Gastrocnemius medialis (tissue), 4 donors: ENCODE measurements at regions not wholly inside any gene's neighbourhood (a gene's known extent, or its start where the extent isn't known, plus 50 kb on each side); places are given as distances from the start of the nearest gene placed in this dataset.

Experiments used
- ATAC-seq, 2 donors: fragments of 150-250 bp; one replicate each; pipeline ENCODE4 v1.9.1; 2016
- DNase-seq, 2 donors: peaks; one replicate each; pipeline ENCODE4 v3.0.0-alpha.2; 2019
- H3K27ac ChIP-seq, 4 donors: fragments of 200-600 bp; sonication (generic); 1 replicate in 1 of 4; 2 replicates in 3 of 4; pipeline ENCODE4 v1.5.1; 2016 to 2018; ENCODE audit warnings: mild to moderate bottlenecking in 2 of 4, moderate library complexity in 1 of 4
- H3K27me3 ChIP-seq, 3 donors: fragments of 200-600 bp; sonication (generic) in 2 of 3; 1 replicate in 1 of 3; 2 replicates in 2 of 3; pipeline versions ENCODE4 v1.5.1 to v1.6.0; 2016 to 2019; ENCODE audit warnings: mild to moderate bottlenecking in 1 of 3, moderate library complexity in 1 of 3
- H3K36me3 ChIP-seq, 2 donors: fragments of 200-600 bp; sonication (generic) in 1 of 2; one replicate each; pipeline ENCODE4 v1.5.1; 2017 to 2018
- H3K4me1 ChIP-seq, 2 donors: fragments of 200-600 bp; sonication (generic) in 1 of 2; one replicate each; pipeline ENCODE4 v1.5.1; 2016 to 2017; ENCODE audit warnings: mild to moderate bottlenecking in 2 of 2
- H3K4me3 ChIP-seq, 4 donors: fragments of 200-600 bp; sonication (generic) in 3 of 4; 1 replicate in 1 of 4; 2 replicates in 3 of 4; pipeline ENCODE4 v1.5.1; 2016 to 2019; ENCODE audit warnings: mild to moderate bottlenecking in 2 of 4
- H3K9me3 ChIP-seq, 3 donors: fragments of 200-600 bp; sonication (generic) in 2 of 3; 1 replicate in 1 of 3; 2 replicates in 2 of 3; pipeline ENCODE4 v1.5.1; 2016 to 2019
- CTCF ChIP-seq, 5 experiments: fragments of 450-650 bp in 3 of 5; fragments of 200-600 bp in 2 of 5; sonication (generic) in 2 of 5; IDR thresholded peaks in 4 of 5; conservative IDR thresholded peaks in 1 of 5; 1 replicate in 4 of 5; 2 replicates in 1 of 5; pipeline ENCODE4 v1.5.1; 2016 to 2019; ENCODE audit warnings: antibody characterized with exemption in 5 of 5, mild to moderate bottlenecking in 3 of 5, moderate library complexity in 3 of 5
- POLR2A ChIP-seq, 2 donors: fragments of 450-650 bp; IDR thresholded peaks; one replicate each; pipeline ENCODE4 v1.6.1; 2017; ENCODE audit warnings: antibody characterized with exemption in 2 of 2, mild to moderate bottlenecking in 2 of 2, moderate library complexity in 2 of 2
- in situ Hi-C, 4 donors: fragments of 200-750 bp; cut with MboI; loops; one replicate each; pipeline versions ENCODE4 v1.15.0 to v1.8.0; 2017; ENCODE audit warnings: low sequenced_read_pairs in 4 of 4
- intact Hi-C: fragments of 100-400 bp; cut with DNase I; formaldehyde crosslinking; loops from one replicate; pipeline ENCODE4 v1.15.1; 2023; ENCODE audit warnings: low total_unique reads

GRCh38 chr16:64254443-64255367 lies 867.2 kb downstream of the CDH11 start:
- in situ Hi-C loops (no loop called here), intact Hi-C loops (loop anchor here (5.0 kb wide), 2 partner anchors 92 to 818 kb away; no protein-coding TSS in a partner anchor)
- no peaks in the 10 kb centered on the region for H3K9me3 ChIP-seq
- no peaks in the 10 kb centered on the region for H3K27me3 ChIP-seq
- TF ChIP-seq POLR2A (IDR thresholded peaks at IDR 0.05) (no peak), CTCF (IDR thresholded peaks at IDR 0.05 in 4 of 5, conservative IDR thresholded peaks at IDR 0.05 in 1 of 5) (no peak)
- ATAC-seq (no peak), DNase-seq (no peak)
- no peaks in the 10 kb centered on the region for H3K36me3 ChIP-seq
- no peak overlapping the region for H3K27ac ChIP-seq
- H3K4me3 ChIP-seq, result no peak overlapping the region
- peaks cover 29 to 33% of the 10 kb centered on the region in 2 donors for H3K4me1 ChIP-seq

GRCh38 chr16:64253525-64253924 lies 868.3 kb downstream of the CDH11 start:
- no peaks in the 10 kb centered on the region for H3K9me3 ChIP-seq
- no peak for TF ChIP-seq POLR2A (IDR thresholded peaks at IDR 0.05)
- no peak for DNase-seq
- H3K27me3 ChIP-seq, result no peaks in the 10 kb centered on the region
- no peak overlapping the region for H3K4me3 ChIP-seq
- ATAC-seq, result no peak
- peaks cover 29 to 33% of the 10 kb centered on the region in 2 donors for H3K4me1 ChIP-seq
- intact Hi-C loops, result loop anchor here (5.0 kb wide), 2 partner anchors 91 to 819 kb away; no protein-coding TSS in a partner anchor
- no peaks in the 10 kb centered on the region for H3K36me3 ChIP-seq
- no peak overlapping the region for H3K27ac ChIP-seq
- in situ Hi-C loops, result no loop called here

GRCh38 chr16:64253096-64253495 lies 868.8 kb downstream of the CDH11 start:
- Histone ChIP-seq H3K4me1 (peaks cover 29 to 33% of the 10 kb centered on the region in 2 donors), H3K36me3 (no peaks in the 10 kb centered on the region), H3K9me3 (no peaks in the 10 kb centered on the region), H3K27ac (no peak overlapping the region), H3K4me3 (no peak overlapping the region), H3K27me3 (no peaks in the 10 kb centered on the region)
- no peak for TF ChIP-seq CTCF (IDR thresholded peaks at IDR 0.05 in 4 of 5, conservative IDR thresholded peaks at IDR 0.05 in 1 of 5)
- no peak for TF ChIP-seq POLR2A (IDR thresholded peaks at IDR 0.05)
- intact Hi-C loops (loop anchor here (5.0 kb wide), 2 partner anchors 91 to 819 kb away; no protein-coding TSS in a partner anchor), in situ Hi-C loops (no loop called here)
- ATAC-seq (no peak), DNase-seq (no peak)

GRCh38 chr16:64251742-64252141 lies 870.1 kb downstream of the CDH11 start:
- H3K36me3 ChIP-seq, result no peaks in the 10 kb centered on the region
- H3K9me3 ChIP-seq, result no peaks in the 10 kb centered on the region
- H3K4me3 ChIP-seq, result no peak overlapping the region
- ATAC-seq (peak; percentile 88 to 95), DNase-seq (peak; percentile 26 to 40)
- intact Hi-C loops, result loop anchor here (5.0 kb wide), 2 partner anchors 89 to 821 kb away; no protein-coding TSS in a partner anchor
- H3K27me3 ChIP-seq, result no peaks in the 10 kb centered on the region
- peak overlapping the region in 3 of 4 donors; percentile 54 to 79 (median 72) for H3K27ac ChIP-seq
- in situ Hi-C loops, result no loop called here
- peaks cover 29 to 33% of the 10 kb centered on the region in 2 donors for H3K4me1 ChIP-seq
- no peak for TF ChIP-seq CTCF (IDR thresholded peaks at IDR 0.05 in 4 of 5, conservative IDR thresholded peaks at IDR 0.05 in 1 of 5)
- TF ChIP-seq POLR2A (IDR thresholded peaks at IDR 0.05), result no peak

- in situ Hi-C loops (no loop called here), intact Hi-C loops (loop anchor here (5.0 kb wide), 2 partner anchors 89 to 821 kb away; no protein-coding TSS in a partner anchor)
- H3K9me3 ChIP-seq, result no peaks in the 10 kb centered on the region
- H3K4me3 ChIP-seq, result no peak overlapping the region
- peak overlapping the region in 3 of 4 donors; percentile 54 to 79 (median 72) for H3K27ac ChIP-seq
- TF ChIP-seq POLR2A (IDR thresholded peaks at IDR 0.05), result no peak
- TF ChIP-seq CTCF (IDR thresholded peaks at IDR 0.05 in 4 of 5, conservative IDR thresholded peaks at IDR 0.05 in 1 of 5), result no peak
- H3K27me3 ChIP-seq, result no peaks in the 10 kb centered on the region
- peaks cover 29 to 33% of the 10 kb centered on the region in 2 donors for H3K4me1 ChIP-seq
- no peaks in the 10 kb centered on the region for H3K36me3 ChIP-seq
- DNase-seq, result peak in 1 of 2 donors; percentile 14
- ATAC-seq, result peak; percentile 87 to 96
These were observed 871.0 kb downstream of the CDH11 start for GRCh38 chr16:64250866-64251265.
